ENCODE measurements at regions not wholly inside any gene's neighbourhood (a gene's known extent, or its start where the extent isn't known, plus 50 kb on each side); places are given as distances from the start of the nearest gene placed in this dataset.

- H3K4me3 Mint-ChIP-seq = no peak overlapping the region
- H3K4me3 ChIP-seq = no peak overlapping the region
- H3K27me3 Mint-ChIP-seq (ENCODE audit: insufficient read depth, low read depth, poor library complexity) = no peaks in the 10 kb centered on the region
- H3K4me2 ChIP-seq = no peak overlapping the region
- H3K4me1 Mint-ChIP-seq = peaks cover 13% of the 10 kb centered on the region
- peak overlapping the region; percentile 86 for H2AFZ ChIP-seq
- peak; percentile 59 for ATAC-seq
- no peaks in the 10 kb centered on the region for H3K36me3 ChIP-seq (ENCODE audit: insufficient read depth)
- no peaks in the 10 kb centered on the region for H3K79me2 ChIP-seq (replicated peaks; ENCODE audit: insufficient read depth)
- DNase-seq (ENCODE audit: low spot score) = peak; percentile 16
- no peaks in the 10 kb centered on the region for H3K27me3 ChIP-seq (ENCODE audit: insufficient read depth)
- H3F3A ChIP-seq (replicated peaks; ENCODE audit: low read depth) = no peaks in the 10 kb centered on the region
- no peak overlapping the region for H3K27ac ChIP-seq (ENCODE audit: low read depth)
- TF ChIP-seq CREB1 (CRISPR knock-in tag; IDR thresholded peaks at IDR 0.05; ENCODE audit: low read depth) = no peak
- TF ChIP-seq REST (IDR thresholded peaks at IDR 0.05; ENCODE audit: unreplicated experiment) = no peak
- no peak for TF ChIP-seq CTCF (conservative IDR thresholded peaks at IDR 0.05; ENCODE audit: low read depth in 2 of 2)
- peaks cover under 1% of the 10 kb centered on the region; the same call in 1 of the 2 replicates for H3K4me1 ChIP-seq (ENCODE audit: insufficient read depth)
- H4K20me1 ChIP-seq (replicated peaks; ENCODE audit: insufficient read depth) = no peaks in the 10 kb centered on the region
- peaks cover 11% of the 10 kb centered on the region for H3K9me2 ChIP-seq (ENCODE audit: insufficient read depth)
- peaks cover 8% of the 10 kb centered on the region; the same call in 2 of the 3 replicates for H3K36me3 Mint-ChIP-seq (ENCODE audit: low read depth)
- H3K27ac Mint-ChIP-seq = no peak overlapping the region
- peaks cover 3% of the 10 kb centered on the region; the same call in 1 of the 3 replicates for H3K9me3 Mint-ChIP-seq
Measured at GRCh38 chr5:142248853-142249462, 75.9 kb downstream of the SPRY4 start.

- Histone ChIP-seq H3K4me3 (no peak overlapping the region), H3K4me2 (no peak overlapping the region), H3F3A (replicated peaks; ENCODE audit: low read depth) (no peaks in the 10 kb centered on the region), H3K27ac (ENCODE audit: low read depth) (no peak overlapping the region), H3K79me2 (replicated peaks; ENCODE audit: insufficient read depth) (no peaks in the 10 kb centered on the region), H4K20me1 (replicated peaks; ENCODE audit: insufficient read depth) (no peaks in the 10 kb centered on the region), H2AFZ (0 out of 2 replicates have a peak overlapping the region, but pooled peaks have one; percentile 21), H3K4me1 (ENCODE audit: insufficient read depth) (no peaks in the 10 kb centered on the region; the same call in 1 of the 2 replicates), H3K9me2 (ENCODE audit: insufficient read depth) (peaks cover 11% of the 10 kb centered on the region), H3K36me3 (ENCODE audit: insufficient read depth) (no peaks in the 10 kb centered on the region), H3K27me3 (ENCODE audit: insufficient read depth) (no peaks in the 10 kb centered on the region)
- Mint-ChIP-seq H3K27ac (no peak overlapping the region; the same call in 1 of the 2 replicates), H3K36me3 (ENCODE audit: low read depth) (peaks cover 13% of the 10 kb centered on the region), H3K9me3 (peaks cover 13% of the 10 kb centered on the region), H3K4me3 (no peak overlapping the region), H3K27me3 (ENCODE audit: insufficient read depth, low read depth, poor library complexity) (no peaks in the 10 kb centered on the region), H3K4me1 (peaks cover 12% of the 10 kb centered on the region)
- ATAC-seq (no peak), DNase-seq (ENCODE audit: low spot score) (no peak)
- TF ChIP-seq CREB1 (CRISPR knock-in tag; IDR thresholded peaks at IDR 0.05; ENCODE audit: low read depth) (no peak), JUNB (IDR thresholded peaks at IDR 0.05; ENCODE audit: unreplicated experiment) (no peak), ZNF114 (CRISPR knock-in tag; IDR thresholded peaks at IDR 0.05) (no peak), EZH2 (IDR thresholded peaks at IDR 0.05; ENCODE audit: low read depth, unreplicated experiment) (no peak), ETS1 (IDR thresholded peaks at IDR 0.05) (no peak), CTCF (conservative IDR thresholded peaks at IDR 0.05; ENCODE audit: low read depth in 2 of 2) (no peak), EZH2phosphoT487 (IDR thresholded peaks at IDR 0.05; ENCODE audit: unreplicated experiment) (no peak), ZNF331 (CRISPR knock-in tag; IDR thresholded peaks at IDR 0.05; ENCODE audit: low read depth) (no peak)
Measured at GRCh38 chr5:142246258-142246657, 78.6 kb downstream of the SPRY4 start.

Data from GM23338 (cell line).